HepG2 (cell line): ENCODE measurements at regions not wholly inside any gene's neighbourhood (a gene's known extent, or its start where the extent isn't known, plus 50 kb on each side); places are given as distances from the start of the nearest gene placed in this dataset.

ENCODE experiments used
- ATAC-seq: fragments of 200-7000 bp; cut with Tn5 transposase; 3 replicates; pipeline ENCODE4 v1.9.1; 2020; ENCODE audit warnings: mild to moderate bottlenecking, moderate library complexity
- BruUV-seq: library from RNA; stranded (reverse); fragments of 400-500 nt; replicated peaks from 2 replicates; lab custom pipeline; 2021; lab: Mats Ljungman, UMichigan
- CTCF ChIA-PET: fragments of 300-600 bp; formaldehyde crosslinking; extraction: SDS; loops from one replicate; lab custom pipeline; 2021; ENCODE audit warnings: low total read pairs, inconsistent platforms, low intra/inter-chr PET ratio; lab: Yijun Ruan, JAX
- POLR2A ChIA-PET: fragments of 350-600 bp; sonication (Branson Sonifier 250); formaldehyde crosslinking; loops from one replicate; lab custom pipeline; 2020; ENCODE audit warnings: antibody characterized with exemption, inconsistent platforms; lab: Yijun Ruan, JAX
- DNase-seq: peaks from one replicate; pipeline ENCODE4 v3.0.0-alpha.2; 2015; ENCODE audit warnings: low spot score
- FAIRE-seq: peaks from 3 replicates; lab custom pipeline; 2011; peaks lifted over from hg19 to GRCh38; lab: Jason Lieb, UNC
- H2AFZ ChIP-seq: one replicate; pipeline ENCODE4 v1.6.1; 2011; ENCODE audit warnings: low read length, inconsistent platforms
- H3K27ac ChIP-seq: fragments of 300-600 bp; 3 replicates; pipeline ENCODE4 v1.8.0; 2011; ENCODE audit warnings: mixed run types, mild to moderate bottlenecking, mixed read lengths, low read length, inconsistent platforms; ENCODE audit not compliant: insufficient read depth; ENCODE audit errors: extremely low read length
- H3K27me3 ChIP-seq, 2 experiments: fragments of 200-600 bp in 1 of 2; 2 replicates in 1 of 2; 3 replicates in 1 of 2; pipeline versions ENCODE4 v1.6.0 to v1.8.0; 2011; ENCODE audit warnings: low read length in 2 of 2, mild to moderate bottlenecking in 2 of 2, moderate library complexity in 2 of 2, inconsistent platforms in 1 of 2; ENCODE audit not compliant: insufficient read depth in 2 of 2, control insufficient read depth in 1 of 2
- H3K36me3 ChIP-seq, 2 experiments: fragments of 200-600 bp in 1 of 2; replicated peaks in 1 of 2; 2 replicates in 1 of 2; 3 replicates in 1 of 2; pipeline versions ENCODE4 v1.5.1 to v1.8.0; 2011; ENCODE audit warnings: low read length in 2 of 2, inconsistent platforms in 1 of 2; ENCODE audit not compliant: insufficient read depth in 2 of 2, control insufficient read depth in 1 of 2
- H3K4me1 ChIP-seq: 2 replicates; pipeline ENCODE4 v1.5.1; 2012; ENCODE audit warnings: low read length, inconsistent platforms; ENCODE audit not compliant: insufficient read depth
- H3K4me2 ChIP-seq: 2 replicates; pipeline ENCODE4 v1.6.0; 2011; ENCODE audit warnings: low read depth, low read length, inconsistent platforms
- H3K4me3 ChIP-seq, 3 experiments: fragments of 200-600 bp in 1 of 3; sonication (generic), shearing (Covaris generic) in 1 of 3; replicated peaks in 1 of 3; 2 replicates each; pipeline ENCODE4 v1.5.1; 2011 to 2016; ENCODE audit warnings: low read length in 3 of 3, inconsistent platforms in 2 of 3, low read depth in 2 of 3, mild to moderate bottlenecking in 2 of 3, control low read depth in 1 of 3, mixed read lengths in 1 of 3; ENCODE audit not compliant: insufficient read depth in 1 of 3
- H3K79me2 ChIP-seq: one replicate; pipeline ENCODE4 v1.6.1; 2011; ENCODE audit warnings: low read length, inconsistent platforms; ENCODE audit not compliant: insufficient read depth
- H3K9ac ChIP-seq: 2 replicates; pipeline ENCODE4 v1.6.0; 2011; ENCODE audit warnings: mild to moderate bottlenecking, low read depth, low read length, inconsistent platforms; ENCODE audit not compliant: insufficient read depth
- H3K9me3 ChIP-seq: 2 replicates; pipeline ENCODE4 v1.5.1; 2012; ENCODE audit warnings: mild to moderate bottlenecking, low read length
- H4K20me1 ChIP-seq: 2 replicates; pipeline ENCODE4 v1.6.0; 2011; ENCODE audit warnings: inconsistent platforms, mild to moderate bottlenecking, low read length, moderate library complexity; ENCODE audit not compliant: insufficient read depth
- GATAD1 ChIP-seq: IDR thresholded peaks from 2 replicates; pipeline ENCODE4 v1.6.1; 2016; ENCODE audit warnings: missing genetic modification reagents, missing compliant biosample characterization
- KLF15 ChIP-seq: sonication (generic); formaldehyde crosslinking; IDR thresholded peaks from 2 replicates; pipeline ENCODE4 v1.8.1; 2023; ENCODE audit warnings: borderline replicate concordance, mild to moderate bottlenecking, inconsistent platforms, missing genetic modification reagents, mixed read lengths
- PCBP1 ChIP-seq: fragments of 200-400 bp; formaldehyde crosslinking; IDR thresholded peaks from 2 replicates; pipeline ENCODE4 v1.6.1; 2017; ENCODE audit warnings: mild to moderate bottlenecking, low read depth, low read length, borderline replicate concordance
- ZBTB40 ChIP-seq, 2 experiments: fragments of 450-650 bp in 1 of 2; sonication (generic) in 1 of 2; formaldehyde crosslinking in 1 of 2; IDR thresholded peaks; 2 replicates each; pipeline versions ENCODE4 v1.6.1 to v1.8.0; 2016 to 2022; ENCODE audit warnings: antibody characterized with exemption in 1 of 2, mild to moderate bottlenecking in 1 of 2, missing genetic modification reagents in 1 of 2
- ZC3H13 ChIP-seq: sonication (generic); formaldehyde crosslinking; IDR thresholded peaks from 2 replicates; pipeline ENCODE4 v1.8.1; 2023; ENCODE audit warnings: mild to moderate bottlenecking, missing genetic modification reagents, moderate library complexity
- ZNF207 ChIP-seq: fragments of 450-650 bp; IDR thresholded peaks from 2 replicates; pipeline ENCODE4 v1.6.1; 2016; ENCODE audit warnings: antibody characterized with exemption, borderline replicate concordance
- ZNF431 ChIP-seq: sonication (generic); formaldehyde crosslinking; IDR thresholded peaks from 2 replicates; pipeline ENCODE4 v1.9.0; 2022; ENCODE audit warnings: missing genetic modification reagents, low read depth, mild to moderate bottlenecking, borderline replicate concordance
- ZNF576 ChIP-seq: sonication (generic); formaldehyde crosslinking; IDR thresholded peaks from 2 replicates; pipeline ENCODE4 v1.4.0; 2020; ENCODE audit warnings: mild to moderate bottlenecking, missing genetic modification reagents
- ZNF839 ChIP-seq: sonication (generic); formaldehyde crosslinking; IDR thresholded peaks from 2 replicates; pipeline ENCODE4 v1.4.0; 2020; ENCODE audit warnings: missing genetic modification reagents, mild to moderate bottlenecking, borderline replicate concordance
- in situ Hi-C: cut with HindIII; loops from 2 replicates; pipeline ENCODE4 v1.10.0; 2017; ENCODE audit warnings: low pct_unique_long_range_greater_than_20kb; ENCODE audit not compliant: extremely low pct_ligation_motif_present
- intact Hi-C: fragments of 100-400 bp; cut with micrococcal nuclease; formaldehyde crosslinking; loops from one replicate; pipeline ENCODE4 v1.10.0; 2022; ENCODE audit not compliant: unreplicated experiment
- TF ChIP-seq, protein P1 (sequence below): sonication (generic); formaldehyde crosslinking; IDR thresholded peaks from 2 replicates; pipeline ENCODE4 v1.4.0; 2020; ENCODE audit warnings: mild to moderate bottlenecking, missing genetic modification reagents

GRCh38 chr4:30973993-30974392, 253.8 kb downstream of the PCDH7 start:
- Histone ChIP-seq H3K4me3 (no peak overlapping the region), H3K4me2 (no peak overlapping the region), H3K9me3 (no peaks in the 10 kb centered on the region), H3K79me2 (no peaks in the 10 kb centered on the region), H3K27me3 (no peaks in the 10 kb centered on the region), H3K4me1 (no peaks in the 10 kb centered on the region), H3K9ac (no peak overlapping the region), H4K20me1 (no peaks in the 10 kb centered on the region), H3K36me3 (no peaks in the 10 kb centered on the region), H3K27ac (no peak overlapping the region), H2AFZ (no peak overlapping the region)
- ChIA-PET POLR2A (no interaction called here), CTCF (no interaction called here)
- no peak for FAIRE-seq
- in situ Hi-C loops, result no loop called here
- DNase-seq, result no peak
- BruUV-seq, result no TSS peak
- intact Hi-C loops, result no loop called here
- ATAC-seq, result no peak
- TF ChIP-seq GATAD1, result no peak
- TF ChIP-seq, protein P1, sequence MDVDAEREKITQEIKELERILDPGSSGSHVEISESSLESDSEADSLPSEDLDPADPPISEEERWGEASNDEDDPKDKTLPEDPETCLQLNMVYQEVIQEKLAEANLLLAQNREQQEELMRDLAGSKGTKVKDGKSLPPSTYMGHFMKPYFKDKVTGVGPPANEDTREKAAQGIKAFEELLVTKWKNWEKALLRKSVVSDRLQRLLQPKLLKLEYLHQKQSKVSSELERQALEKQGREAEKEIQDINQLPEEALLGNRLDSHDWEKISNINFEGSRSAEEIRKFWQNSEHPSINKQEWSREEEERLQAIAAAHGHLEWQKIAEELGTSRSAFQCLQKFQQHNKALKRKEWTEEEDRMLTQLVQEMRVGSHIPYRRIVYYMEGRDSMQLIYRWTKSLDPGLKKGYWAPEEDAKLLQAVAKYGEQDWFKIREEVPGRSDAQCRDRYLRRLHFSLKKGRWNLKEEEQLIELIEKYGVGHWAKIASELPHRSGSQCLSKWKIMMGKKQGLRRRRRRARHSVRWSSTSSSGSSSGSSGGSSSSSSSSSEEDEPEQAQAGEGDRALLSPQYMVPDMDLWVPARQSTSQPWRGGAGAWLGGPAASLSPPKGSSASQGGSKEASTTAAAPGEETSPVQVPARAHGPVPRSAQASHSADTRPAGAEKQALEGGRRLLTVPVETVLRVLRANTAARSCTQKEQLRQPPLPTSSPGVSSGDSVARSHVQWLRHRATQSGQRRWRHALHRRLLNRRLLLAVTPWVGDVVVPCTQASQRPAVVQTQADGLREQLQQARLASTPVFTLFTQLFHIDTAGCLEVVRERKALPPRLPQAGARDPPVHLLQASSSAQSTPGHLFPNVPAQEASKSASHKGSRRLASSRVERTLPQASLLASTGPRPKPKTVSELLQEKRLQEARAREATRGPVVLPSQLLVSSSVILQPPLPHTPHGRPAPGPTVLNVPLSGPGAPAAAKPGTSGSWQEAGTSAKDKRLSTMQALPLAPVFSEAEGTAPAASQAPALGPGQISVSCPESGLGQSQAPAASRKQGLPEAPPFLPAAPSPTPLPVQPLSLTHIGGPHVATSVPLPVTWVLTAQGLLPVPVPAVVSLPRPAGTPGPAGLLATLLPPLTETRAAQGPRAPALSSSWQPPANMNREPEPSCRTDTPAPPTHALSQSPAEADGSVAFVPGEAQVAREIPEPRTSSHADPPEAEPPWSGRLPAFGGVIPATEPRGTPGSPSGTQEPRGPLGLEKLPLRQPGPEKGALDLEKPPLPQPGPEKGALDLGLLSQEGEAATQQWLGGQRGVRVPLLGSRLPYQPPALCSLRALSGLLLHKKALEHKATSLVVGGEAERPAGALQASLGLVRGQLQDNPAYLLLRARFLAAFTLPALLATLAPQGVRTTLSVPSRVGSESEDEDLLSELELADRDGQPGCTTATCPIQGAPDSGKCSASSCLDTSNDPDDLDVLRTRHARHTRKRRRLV (CRISPR knock-in tag), result no peak
- TF ChIP-seq ZNF576 (CRISPR knock-in tag), result no peak
- no peak for TF ChIP-seq PCBP1
- TF ChIP-seq KLF15 (CRISPR knock-in tag), result no peak
- TF ChIP-seq ZNF207, result no peak
- TF ChIP-seq ZNF839 (CRISPR knock-in tag), result no peak
- TF ChIP-seq ZC3H13 (CRISPR knock-in tag), result no peak
- no peak for TF ChIP-seq ZNF431 (CRISPR knock-in tag)
- TF ChIP-seq ZBTB40 (IDR thresholded peaks at IDR 0.05), result no peak
- TF ChIP-seq ZBTB40 (CRISPR knock-in tag; IDR thresholded peaks at IDR 0.05), result no peak
